OCI-LY7 (cell line): ENCODE measurements at regions not wholly inside any gene's neighbourhood (a gene's known extent, or its start where the extent isn't known, plus 50 kb on each side); places are given as distances from the start of the nearest gene placed in this dataset.

Experiments
- EZH2phosphoT487 ChIP-seq: fragments of 200-600 bp; sonication (generic); IDR thresholded peaks from 2 replicates; pipeline ENCODE4 v1.6.1; 2018; ENCODE audit warnings: low read depth, borderline replicate concordance, mild to moderate bottlenecking, mixed run types, antibody characterized with exemption, low read length, moderate library complexity, mixed read lengths
- TF ChIP-seq, protein P1 (sequence below): fragments of 200-600 bp; sonication (generic); conservative IDR thresholded peaks from 2 replicates; pipeline ENCODE4 v1.5.1; 2014; ENCODE audit warnings: mild to moderate bottlenecking, antibody characterized with exemption, low read length, moderate library complexity, mixed read lengths

DNA sequence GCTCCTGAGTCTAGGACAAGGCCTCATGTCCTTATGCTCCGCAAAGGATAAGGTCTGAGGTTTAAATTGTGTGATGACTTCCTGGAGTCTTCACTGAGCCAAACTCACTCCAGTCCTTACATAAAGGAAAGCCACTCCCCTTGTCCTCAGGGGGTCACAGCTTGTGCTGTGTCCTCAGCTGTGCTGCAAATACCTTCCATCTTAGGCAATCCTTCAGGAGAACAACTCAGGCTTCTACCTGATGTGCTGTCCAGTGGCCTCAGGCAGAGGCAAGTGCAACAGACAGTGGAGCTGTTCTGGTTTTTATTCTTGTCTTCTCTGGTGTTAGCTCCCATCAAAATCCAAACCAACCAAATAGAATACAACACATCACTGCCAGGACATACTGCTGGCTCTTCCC, 151.5 kb downstream of the TAF11L14 start:
- TF ChIP-seq, protein P1, sequence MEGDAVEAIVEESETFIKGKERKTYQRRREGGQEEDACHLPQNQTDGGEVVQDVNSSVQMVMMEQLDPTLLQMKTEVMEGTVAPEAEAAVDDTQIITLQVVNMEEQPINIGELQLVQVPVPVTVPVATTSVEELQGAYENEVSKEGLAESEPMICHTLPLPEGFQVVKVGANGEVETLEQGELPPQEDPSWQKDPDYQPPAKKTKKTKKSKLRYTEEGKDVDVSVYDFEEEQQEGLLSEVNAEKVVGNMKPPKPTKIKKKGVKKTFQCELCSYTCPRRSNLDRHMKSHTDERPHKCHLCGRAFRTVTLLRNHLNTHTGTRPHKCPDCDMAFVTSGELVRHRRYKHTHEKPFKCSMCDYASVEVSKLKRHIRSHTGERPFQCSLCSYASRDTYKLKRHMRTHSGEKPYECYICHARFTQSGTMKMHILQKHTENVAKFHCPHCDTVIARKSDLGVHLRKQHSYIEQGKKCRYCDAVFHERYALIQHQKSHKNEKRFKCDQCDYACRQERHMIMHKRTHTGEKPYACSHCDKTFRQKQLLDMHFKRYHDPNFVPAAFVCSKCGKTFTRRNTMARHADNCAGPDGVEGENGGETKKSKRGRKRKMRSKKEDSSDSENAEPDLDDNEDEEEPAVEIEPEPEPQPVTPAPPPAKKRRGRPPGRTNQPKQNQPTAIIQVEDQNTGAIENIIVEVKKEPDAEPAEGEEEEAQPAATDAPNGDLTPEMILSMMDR, result no peak
- TF ChIP-seq EZH2phosphoT487, result no peak
